Mammary epithelial cell (primary cell): ENCODE measurements at regions not wholly inside any gene's neighbourhood (a gene's known extent, or its start where the extent isn't known, plus 50 kb on each side); places are given as distances from the start of the nearest gene placed in this dataset.

Source experiments
- CTCF ChIP-seq, 2 donors: IDR thresholded peaks in 1 of 2; conservative IDR thresholded peaks in 1 of 2; 2 replicates each; pipeline ENCODE4 v1.5.1; 2011 to 2012; ENCODE audit warnings: inconsistent platforms in 2 of 2, low read length in 2 of 2, mild to moderate bottlenecking in 2 of 2, control low read depth in 1 of 2, low read depth in 1 of 2; ENCODE audit not compliant: insufficient read depth in 1 of 2; ENCODE audit errors: extremely low read depth in 1 of 2
- EZH2 ChIP-seq: IDR thresholded peaks from 2 replicates; pipeline ENCODE4 v1.6.1; 2012; ENCODE audit warnings: low read length, inconsistent platforms, borderline replicate concordance

- TF ChIP-seq CTCF (conservative IDR thresholded peaks at IDR 0.05 in 1 of 2, IDR thresholded peaks at IDR 0.05 in 1 of 2; ENCODE audit: extremely low read depth in 1 of 2, insufficient read depth in 1 of 2, low read depth in 1 of 2, low read length in 2 of 2), result no peak
- TF ChIP-seq EZH2, result no peak
These were observed 402.6 kb downstream of the TMEM232 start for GRCh38 chr5:110323832-110324231.
